Endothelial cell of umbilical vein (primary cell): ENCODE measurements at regions not wholly inside any gene's neighbourhood (a gene's known extent, or its start where the extent isn't known, plus 50 kb on each side); places are given as distances from the start of the nearest gene placed in this dataset.

Source experiments
- BruUV-seq: library from RNA; stranded (reverse); fragments of 400-500 nt; replicated peaks from 2 replicates; lab custom pipeline; 2021; lab: Mats Ljungman, UMichigan
- CTCF ChIA-PET: fragments of 300-600, 350-600 bp; sonication (Branson Sonifier 250); formaldehyde crosslinking; loops from one replicate; lab custom pipeline; 2021; ENCODE audit warnings: antibody characterized with exemption, inconsistent platforms; lab: Charles Lee
- POLR2A ChIA-PET: fragments of 300-600, 350-600 bp; sonication (Branson Sonifier 250); formaldehyde crosslinking; loops from one replicate; lab custom pipeline; 2021; ENCODE audit warnings: antibody characterized with exemption, inconsistent platforms; lab: Charles Lee
- DNase-seq: peaks from one replicate; pipeline ENCODE4 v3.0.0-alpha.2; 2011; ENCODE audit warnings: low read depth, low spot score
- FAIRE-seq: peaks from 2 replicates; lab custom pipeline; 2011; peaks lifted over from hg19 to GRCh38; lab: Jason Lieb, UNC
- H2AFZ ChIP-seq: 2 replicates; pipeline ENCODE4 v1.6.0; 2012; ENCODE audit warnings: low read depth, low read length, control low read depth, inconsistent platforms
- H3K27ac ChIP-seq: 2 replicates; pipeline ENCODE4 v1.5.1; 2011; ENCODE audit warnings: low read depth, mild to moderate bottlenecking, control low read depth, low read length, moderate library complexity; ENCODE audit not compliant: insufficient read depth
- H3K27me3 ChIP-seq, 2 experiments: 2 replicates each; pipeline versions ENCODE4 v1.6.0 to v1.6.1; 2011; ENCODE audit warnings: low read length in 2 of 2, mixed read lengths in 1 of 2; ENCODE audit not compliant: control insufficient read depth in 2 of 2, insufficient read depth in 2 of 2
- H3K36me3 ChIP-seq, 2 experiments: 2 replicates in 1 of 2; 3 replicates in 1 of 2; pipeline ENCODE4 v1.5.1; 2011; ENCODE audit warnings: low read length in 2 of 2, mild to moderate bottlenecking in 1 of 2, moderate library complexity in 1 of 2; ENCODE audit not compliant: control insufficient read depth in 2 of 2, insufficient read depth in 2 of 2; ENCODE audit errors: extremely low read depth in 1 of 2
- H3K4me1 ChIP-seq: 3 replicates; pipeline ENCODE4 v1.5.1; 2011; ENCODE audit warnings: mild to moderate bottlenecking, low read length; ENCODE audit not compliant: control insufficient read depth, insufficient read depth; ENCODE audit errors: extremely low read depth
- H3K4me2 ChIP-seq: 2 replicates; pipeline ENCODE4 v1.6.1; 2011; ENCODE audit warnings: low read length, control low read depth, mixed read lengths; ENCODE audit not compliant: insufficient read depth
- H3K4me3 ChIP-seq, 3 experiments: fragments of 200-600 bp in 1 of 3; sonication (generic), shearing (Covaris generic) in 1 of 3; replicated peaks in 1 of 3; 2 replicates each; pipeline ENCODE4 v1.5.1; 2011 to 2016; ENCODE audit warnings: control low read depth in 3 of 3, low read length in 3 of 3, mild to moderate bottlenecking in 2 of 3, inconsistent platforms in 1 of 3, low read depth in 1 of 3, moderate library complexity in 1 of 3; ENCODE audit not compliant: insufficient read depth in 1 of 3
- H3K79me2 ChIP-seq: 2 replicates; pipeline ENCODE4 v1.6.0; 2012; ENCODE audit warnings: low read length, inconsistent platforms; ENCODE audit not compliant: control insufficient read depth, insufficient read depth
- H3K9ac ChIP-seq: replicated peaks from 2 replicates; pipeline ENCODE3; 2011; ENCODE audit warnings: low read length, control low read depth; ENCODE audit not compliant: insufficient read depth; ENCODE audit errors: extremely low read depth
- H3K9me1 ChIP-seq: replicated peaks from 3 replicates; pipeline ENCODE4 v1.6.0; 2011; ENCODE audit warnings: mild to moderate bottlenecking, low read length; ENCODE audit not compliant: control insufficient read depth, insufficient read depth; ENCODE audit errors: extremely low read depth
- H3K9me3 ChIP-seq: replicated peaks from 2 replicates; pipeline ENCODE4 v1.5.1; 2012; ENCODE audit warnings: low read length, inconsistent platforms; ENCODE audit not compliant: control insufficient read depth, insufficient read depth
- H4K20me1 ChIP-seq: replicated peaks from 2 replicates; pipeline ENCODE3; 2011; ENCODE audit warnings: mild to moderate bottlenecking, low read length; ENCODE audit not compliant: control insufficient read depth, insufficient read depth; ENCODE audit errors: extremely low read depth
- EZH2 ChIP-seq: IDR thresholded peaks from 2 replicates; pipeline ENCODE4 v1.6.1; 2012; ENCODE audit warnings: borderline replicate concordance, low read depth, mild to moderate bottlenecking, moderate library complexity, low read length, inconsistent platforms; ENCODE audit not compliant: severe bottlenecking
- FOS ChIP-seq: IDR thresholded peaks from 2 replicates; pipeline ENCODE4 v1.6.1; 2011; ENCODE audit warnings: mild to moderate bottlenecking, low read length, moderate library complexity, borderline replicate concordance; ENCODE audit not compliant: insufficient read depth
- GATA2 ChIP-seq: IDR thresholded peaks from 2 replicates; pipeline ENCODE4 v1.7.0; 2011; ENCODE audit warnings: low read depth, mild to moderate bottlenecking, moderate library complexity, mixed read lengths, low read length; ENCODE audit not compliant: insufficient read length, insufficient read depth
- JUN ChIP-seq: IDR thresholded peaks from 2 replicates; pipeline ENCODE4 v1.6.1; 2011; ENCODE audit warnings: borderline replicate concordance, low read depth; ENCODE audit not compliant: insufficient read length, insufficient read depth
- MYC ChIP-seq: IDR thresholded peaks from one replicate; pipeline ENCODE4 v1.6.1; 2011; ENCODE audit warnings: mild to moderate bottlenecking, low read depth, low read length
- POLR2A ChIP-seq: IDR thresholded peaks from 2 replicates; pipeline ENCODE4 v1.6.1; 2012; ENCODE audit warnings: low read depth, mild to moderate bottlenecking, control low read depth, low read length
- POLR2AphosphoS5 ChIP-seq: IDR thresholded peaks from 2 replicates; pipeline ENCODE4 v1.6.1; 2012; ENCODE audit warnings: low read depth, mild to moderate bottlenecking, control low read depth, low read length, moderate library complexity; ENCODE audit not compliant: insufficient read depth
- dilution Hi-C: fragments of 300-500 bp; cut with MboI; formaldehyde crosslinking; loops from one replicate; pipeline ENCODE4 v1.15.0; 2019; ENCODE audit warnings: low sequenced_read_pairs; ENCODE audit not compliant: extremely low pct_ligation_motif_present
- intact Hi-C: fragments of 100-400 bp; cut with micrococcal nuclease; formaldehyde crosslinking; loops from one replicate; pipeline ENCODE4 v1.10.0; 2022
- TF ChIP-seq, protein P1 (sequence below): IDR thresholded peaks from 2 replicates; pipeline ENCODE4 v1.6.1; 2011; ENCODE audit not compliant: insufficient read depth, insufficient read length
- TF ChIP-seq, protein P2 (sequence below), 2 donors: IDR thresholded peaks; 1 replicate in 1 of 2; 2 replicates in 1 of 2; pipeline ENCODE4 v1.5.1; 2011; ENCODE audit warnings: low read length in 2 of 2, mild to moderate bottlenecking in 2 of 2, moderate library complexity in 2 of 2, control low read depth in 1 of 2, inconsistent platforms in 1 of 2, low read depth in 1 of 2; ENCODE audit not compliant: insufficient read depth in 1 of 2; ENCODE audit errors: extremely low read depth in 1 of 2

DNA sequence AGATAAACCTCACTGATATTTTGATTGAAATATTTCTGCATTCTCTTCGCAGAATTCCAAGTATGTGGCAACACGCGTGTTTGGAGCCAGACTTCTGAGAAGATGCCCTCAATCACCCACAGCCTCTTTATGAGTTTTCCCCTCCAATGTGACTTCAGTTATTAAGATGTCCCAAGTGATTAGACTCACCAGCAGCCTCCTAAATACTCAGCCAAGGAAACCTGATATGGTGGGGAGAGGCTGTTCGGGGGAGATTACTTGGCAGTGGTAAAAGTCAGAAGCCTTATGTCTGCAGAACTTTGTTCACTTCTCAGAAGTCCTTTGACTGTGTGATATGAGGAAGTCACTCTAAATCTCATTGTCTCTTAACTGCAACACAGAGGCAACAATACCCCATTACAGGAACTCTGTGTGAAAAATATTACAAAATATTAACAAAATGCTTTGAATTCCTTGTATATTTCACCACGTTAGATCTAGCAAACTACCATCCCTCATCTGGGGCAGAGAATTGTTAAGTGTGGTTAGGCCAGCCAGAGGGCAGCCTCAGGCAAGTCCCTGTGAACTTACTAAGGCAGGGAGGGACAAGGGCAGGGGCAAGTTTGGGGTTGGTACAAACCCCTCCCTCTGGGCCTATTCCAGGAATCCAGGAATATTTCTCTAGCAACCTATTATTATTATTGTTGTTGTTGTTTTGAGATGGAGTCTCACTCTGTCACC lies 151.4 kb upstream of the USP9X start:
- peak; percentile 73 for DNase-seq
- POLR2A ChIA-PET = no interaction called here
- no TSS peak for BruUV-seq

More for the DNA sequence above, 151.4 kb upstream of the USP9X start:
- no peaks in the 10 kb centered on the region for H3K9me3 ChIP-seq
- peak overlapping the region in 1 of 3 experiments; percentile 43 for H3K4me3 ChIP-seq
- H3K36me3 ChIP-seq = no peaks in the 10 kb centered on the region
- peak; percentile 55 for FAIRE-seq
- H3K79me2 ChIP-seq = no peaks in the 10 kb centered on the region
- no peaks in the 10 kb centered on the region for H3K27me3 ChIP-seq
- H2AFZ ChIP-seq = peak overlapping the region; percentile 81
- H3K4me1 ChIP-seq = peaks cover 13% of the 10 kb centered on the region
- CTCF ChIA-PET = interaction anchor here (1.5 to 1.6 kb wide), 2 partner anchors 56 to 181 kb away, joined by 6 to 7 read pairs; no protein-coding TSS in a partner anchor
- intact Hi-C loops = loop anchor here (5.0 kb wide), 2 partner anchors 78 to 183 kb away; no protein-coding TSS in a partner anchor
- H3K9me1 ChIP-seq = no peaks in the 10 kb centered on the region
- H4K20me1 ChIP-seq = no peaks in the 10 kb centered on the region
- H3K4me2 ChIP-seq = peak overlapping the region; percentile 74
- H3K27ac ChIP-seq = peak overlapping the region; percentile 75
- peak overlapping the region; percentile 77 for H3K9ac ChIP-seq
- dilution Hi-C loops = no loop called here
- TF ChIP-seq, protein P1, sequence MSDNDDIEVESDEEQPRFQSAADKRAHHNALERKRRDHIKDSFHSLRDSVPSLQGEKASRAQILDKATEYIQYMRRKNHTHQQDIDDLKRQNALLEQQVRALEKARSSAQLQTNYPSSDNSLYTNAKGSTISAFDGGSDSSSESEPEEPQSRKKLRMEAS = no peak
- TF ChIP-seq POLR2AphosphoS5 = no peak
- no peak for TF ChIP-seq EZH2
- TF ChIP-seq MYC = no peak
- TF ChIP-seq, protein P2, sequence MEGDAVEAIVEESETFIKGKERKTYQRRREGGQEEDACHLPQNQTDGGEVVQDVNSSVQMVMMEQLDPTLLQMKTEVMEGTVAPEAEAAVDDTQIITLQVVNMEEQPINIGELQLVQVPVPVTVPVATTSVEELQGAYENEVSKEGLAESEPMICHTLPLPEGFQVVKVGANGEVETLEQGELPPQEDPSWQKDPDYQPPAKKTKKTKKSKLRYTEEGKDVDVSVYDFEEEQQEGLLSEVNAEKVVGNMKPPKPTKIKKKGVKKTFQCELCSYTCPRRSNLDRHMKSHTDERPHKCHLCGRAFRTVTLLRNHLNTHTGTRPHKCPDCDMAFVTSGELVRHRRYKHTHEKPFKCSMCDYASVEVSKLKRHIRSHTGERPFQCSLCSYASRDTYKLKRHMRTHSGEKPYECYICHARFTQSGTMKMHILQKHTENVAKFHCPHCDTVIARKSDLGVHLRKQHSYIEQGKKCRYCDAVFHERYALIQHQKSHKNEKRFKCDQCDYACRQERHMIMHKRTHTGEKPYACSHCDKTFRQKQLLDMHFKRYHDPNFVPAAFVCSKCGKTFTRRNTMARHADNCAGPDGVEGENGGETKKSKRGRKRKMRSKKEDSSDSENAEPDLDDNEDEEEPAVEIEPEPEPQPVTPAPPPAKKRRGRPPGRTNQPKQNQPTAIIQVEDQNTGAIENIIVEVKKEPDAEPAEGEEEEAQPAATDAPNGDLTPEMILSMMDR (IDR thresholded peaks at IDR 0.05; ENCODE audit: extremely low read depth in 1 of 2, insufficient read depth in 1 of 2, low read depth in 1 of 2, low read length in 2 of 2) = no peak
- TF ChIP-seq JUN = no peak
- no peak for TF ChIP-seq POLR2A
- TF ChIP-seq GATA2 = no peak
- TF ChIP-seq FOS = no peak
